DMS114 treated with DMSO at 0.1 percent for 48 hours (cell line): ENCODE measurements at regions not wholly inside any gene's neighbourhood (a gene's known extent, or its start where the extent isn't known, plus 50 kb on each side); places are given as distances from the start of the nearest gene placed in this dataset.
"Not testable (repeated sequence)": the region's sequence is repeated elsewhere in the genome, so short reads cannot be mapped to it uniquely, and the experiment has no call there.

Experiments
- DNase-seq: peaks from one replicate; lab custom pipeline; 2025; ENCODE audit not compliant: unreplicated experiment; lab: John Stamatoyannopoulos, UW

DNA sequence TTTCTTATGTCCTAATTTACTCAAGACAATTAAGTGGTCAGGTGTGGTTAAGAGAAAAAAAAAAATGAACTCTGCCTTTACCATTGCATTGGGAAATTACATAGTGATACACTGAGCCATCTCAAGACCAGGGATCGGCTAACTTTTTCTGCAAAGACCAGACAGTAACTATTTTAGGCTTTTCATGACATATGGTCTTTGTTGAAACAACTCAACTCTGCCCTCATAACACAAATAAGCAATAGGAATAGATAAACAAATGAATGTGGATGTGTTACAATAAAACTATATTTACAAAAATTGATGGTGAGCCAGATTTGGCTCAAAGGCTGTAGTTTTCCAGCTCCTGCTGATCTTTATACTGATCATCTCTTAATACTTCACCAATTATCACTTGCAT, 632.6 kb upstream of the INTU start:
- DNase-seq, result no peak

DNA sequence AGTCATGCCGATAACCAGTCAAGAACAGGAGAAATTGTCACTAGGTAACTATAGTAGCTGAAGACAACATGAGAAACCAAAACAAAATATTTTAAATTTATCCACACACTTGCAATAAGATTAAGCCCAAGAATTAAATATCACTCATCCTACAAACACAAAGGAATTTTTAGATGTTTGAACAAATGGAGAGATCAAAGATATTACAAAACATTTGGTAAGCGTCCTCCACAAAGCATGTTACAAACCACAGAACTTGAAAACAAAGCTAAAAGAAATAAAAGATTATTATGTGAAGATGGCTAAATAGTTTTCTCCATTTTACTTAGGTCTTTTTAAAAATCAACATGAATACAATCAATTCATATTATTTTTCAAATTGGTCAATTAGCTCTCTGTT, 631.9 kb upstream of the INTU start:
- DNase-seq, result no peak

DNA sequence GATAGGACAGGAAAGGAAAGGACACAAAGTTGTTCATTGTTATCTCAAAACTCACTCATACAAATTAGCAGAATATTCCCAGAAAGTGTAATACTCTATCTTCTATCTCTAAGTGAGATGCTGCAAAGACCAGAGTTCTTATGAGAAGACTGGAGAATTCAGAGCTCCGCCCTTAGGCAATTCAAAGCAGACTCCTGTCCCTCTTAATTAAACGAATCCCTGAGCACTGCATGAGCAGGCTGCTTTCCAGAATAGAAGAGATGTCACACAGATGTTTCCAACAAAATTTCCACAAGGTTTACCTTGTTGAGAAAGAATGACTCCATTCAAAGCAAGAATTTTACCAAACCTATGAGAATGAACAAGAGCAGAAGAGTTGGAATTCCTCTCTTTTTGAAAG, 630.8 kb upstream of the INTU start:
- no peak for DNase-seq

DNA sequence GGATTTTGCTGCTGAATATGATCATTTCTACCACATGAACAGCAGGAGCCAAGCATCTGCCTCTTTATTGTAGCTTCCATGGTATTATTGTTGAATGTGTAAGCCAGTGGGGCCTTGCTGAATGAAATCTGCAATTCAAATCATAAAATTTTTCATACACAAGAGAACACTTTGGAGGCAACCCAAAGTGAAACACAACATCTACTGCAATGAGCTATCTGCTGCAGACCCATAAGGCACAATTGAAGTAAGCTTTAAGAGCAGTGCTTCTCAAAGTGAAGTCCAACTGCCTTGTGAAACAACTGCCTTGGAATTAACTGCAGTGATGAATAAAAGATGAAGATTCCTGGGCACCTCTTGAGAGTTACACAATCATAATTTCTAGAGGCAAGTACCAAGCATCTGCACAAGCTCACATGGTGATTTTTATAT, 626.3 kb upstream of the INTU start:
- no peak for DNase-seq

DNA sequence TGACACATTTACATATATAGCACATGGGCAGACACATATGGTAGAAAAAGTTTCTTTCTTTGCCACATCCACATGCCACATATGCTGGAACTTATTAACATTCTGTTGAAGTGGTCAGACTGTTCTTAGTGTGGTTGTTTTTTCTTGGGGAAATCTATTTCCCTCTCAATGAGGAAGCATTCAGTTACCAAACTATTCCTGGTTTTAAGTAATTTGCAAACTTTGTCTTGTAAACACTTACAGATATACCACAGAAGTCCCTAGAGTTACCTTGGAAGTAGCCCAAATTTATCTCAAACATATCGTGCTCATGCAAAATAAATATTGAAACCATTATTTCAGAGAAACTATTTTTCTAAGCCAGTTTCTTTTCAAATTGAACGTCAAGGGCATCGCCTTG, 625.5 kb upstream of the INTU start:
- DNase-seq, result no peak

DNA sequence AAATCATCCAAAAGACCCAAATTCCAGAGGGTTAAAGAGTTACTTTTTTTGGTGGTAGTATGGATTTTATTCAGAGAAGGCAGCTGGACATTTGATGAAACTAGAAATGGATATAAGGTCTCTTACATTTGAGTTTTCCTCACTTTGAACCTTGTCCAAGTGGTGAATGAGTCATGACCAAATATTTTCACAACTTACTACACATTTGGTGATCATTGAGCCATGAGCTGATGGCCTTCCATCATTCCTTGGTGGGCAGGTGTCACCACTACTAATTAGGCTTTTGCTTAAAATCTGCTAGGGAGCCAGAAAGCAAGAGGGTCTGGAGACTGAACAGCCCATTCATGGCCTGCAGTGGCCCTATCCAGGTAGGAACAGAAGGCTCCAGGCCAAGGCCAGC, 620.2 kb upstream of the INTU start:
- no peak for DNase-seq

DNA sequence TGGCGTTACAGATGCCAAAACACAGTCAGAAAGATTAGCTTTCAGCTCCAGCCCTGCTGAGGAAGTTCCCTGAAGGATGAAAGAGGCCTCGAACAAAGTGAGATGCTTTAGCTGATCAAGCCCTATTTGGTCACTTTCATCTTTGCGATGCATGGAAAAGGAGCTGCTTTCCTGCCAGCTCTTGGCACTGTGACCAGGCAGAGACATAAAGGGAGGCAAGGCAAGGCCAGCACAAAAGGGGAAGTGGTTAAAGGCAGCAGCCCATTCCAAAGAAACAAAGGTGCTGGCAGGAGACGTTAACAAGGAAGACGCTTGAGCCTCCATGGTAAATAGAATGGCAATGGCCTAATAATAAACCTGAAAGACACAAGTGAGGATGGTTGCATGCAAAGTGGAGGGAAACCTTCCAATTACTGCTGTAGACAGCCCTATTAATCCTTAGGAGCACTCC, 617.1 kb upstream of the INTU start:
- DNase-seq, result no peak

DNA sequence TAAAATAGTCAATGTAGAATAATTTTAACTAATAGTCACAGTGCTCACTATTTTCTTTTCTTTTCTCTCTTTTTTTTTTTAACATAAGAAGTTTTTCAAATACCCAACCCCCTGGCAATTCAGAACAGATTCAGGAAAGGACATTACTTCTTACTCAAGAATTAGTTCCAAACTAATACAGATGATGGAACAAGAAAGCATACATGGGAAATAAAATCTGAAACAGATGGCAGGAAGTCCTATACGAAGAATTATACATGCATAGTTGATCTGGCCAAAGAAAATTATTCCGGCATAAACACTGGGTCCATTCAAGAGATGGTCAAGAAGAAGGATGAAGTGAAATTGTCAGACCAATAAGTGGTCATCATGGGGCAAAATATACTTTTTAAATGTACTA, 614.4 kb upstream of the INTU start:
- no peak for DNase-seq

DNA sequence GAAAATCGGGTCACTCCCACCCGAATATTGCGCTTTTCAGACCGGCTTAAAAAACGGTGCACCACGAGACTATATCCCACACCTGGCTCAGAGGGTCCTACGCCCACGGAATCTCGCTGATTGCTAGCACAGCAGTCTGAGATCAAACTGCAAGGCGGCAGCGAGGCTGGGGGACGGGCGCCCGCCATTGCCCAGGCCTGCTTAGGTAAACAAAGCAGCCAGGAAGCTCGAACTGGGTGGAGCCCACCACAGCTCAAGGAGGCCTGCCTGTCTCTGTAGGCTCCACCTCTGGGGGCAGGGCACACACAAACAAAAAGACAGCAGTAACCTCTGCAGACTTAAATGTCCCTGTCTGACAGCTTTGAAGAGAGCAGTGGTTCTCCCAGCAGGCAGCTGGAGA, 611.9 kb upstream of the INTU start:
- DNase-seq, result not testable (repeated sequence)

DNA sequence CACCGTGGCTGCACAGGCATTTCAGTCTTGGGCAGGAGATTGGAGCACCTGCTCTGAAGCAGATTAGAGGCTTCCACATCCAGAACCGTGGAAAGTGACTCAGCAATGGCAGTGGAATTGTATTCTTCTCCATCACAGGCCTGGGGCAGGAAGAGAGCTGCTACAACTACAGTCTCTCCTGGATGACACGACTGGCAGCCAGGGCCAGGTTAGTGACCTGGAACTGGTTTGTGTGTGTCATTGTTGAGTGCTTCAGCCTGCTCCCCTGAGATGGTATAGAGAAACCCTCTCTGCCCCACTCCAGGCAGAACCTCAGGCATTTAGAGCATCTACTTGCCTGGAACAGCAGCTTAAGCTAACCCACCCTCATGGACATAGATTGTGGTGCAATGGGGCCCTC, 596.5 kb upstream of the INTU start:
- DNase-seq, result no peak

DNA sequence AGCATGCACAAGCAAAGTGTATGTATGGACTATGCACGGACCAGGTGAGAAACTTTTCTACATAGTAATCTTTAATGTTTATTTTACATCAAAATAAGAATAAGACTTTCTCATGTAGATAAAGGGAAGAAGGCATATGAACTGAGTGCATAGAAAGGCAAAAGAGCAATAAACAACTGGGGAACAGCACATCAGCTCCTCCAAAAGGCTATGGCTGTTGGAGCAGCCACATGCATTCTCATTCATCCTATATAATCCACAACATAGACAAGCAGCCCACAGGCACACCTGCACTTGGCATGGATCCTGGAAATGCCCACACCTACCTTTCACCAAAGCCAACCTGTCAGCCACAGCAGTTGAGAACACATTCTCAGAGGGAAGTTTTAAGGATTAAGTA, 586.9 kb upstream of the INTU start:
- no peak for DNase-seq

DNA sequence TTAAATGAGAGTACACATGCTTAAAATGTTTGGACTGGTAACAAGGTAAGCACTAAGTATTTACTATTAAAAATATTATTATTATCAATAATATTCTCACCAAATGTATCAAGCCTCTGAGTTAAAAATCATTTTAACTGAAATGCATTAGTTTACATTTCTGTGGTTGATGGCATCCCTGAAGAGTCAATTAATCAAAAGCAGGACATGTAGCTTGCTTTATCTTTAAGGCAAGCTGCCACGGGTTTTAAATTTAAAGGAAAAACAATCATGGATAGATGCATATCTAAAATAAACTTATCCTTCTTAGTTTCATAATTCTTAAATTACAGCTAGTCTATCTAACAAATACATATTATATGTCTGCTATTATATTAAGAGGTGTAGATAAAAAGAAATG, 584.8 kb upstream of the INTU start:
- DNase-seq, result no peak

DNA sequence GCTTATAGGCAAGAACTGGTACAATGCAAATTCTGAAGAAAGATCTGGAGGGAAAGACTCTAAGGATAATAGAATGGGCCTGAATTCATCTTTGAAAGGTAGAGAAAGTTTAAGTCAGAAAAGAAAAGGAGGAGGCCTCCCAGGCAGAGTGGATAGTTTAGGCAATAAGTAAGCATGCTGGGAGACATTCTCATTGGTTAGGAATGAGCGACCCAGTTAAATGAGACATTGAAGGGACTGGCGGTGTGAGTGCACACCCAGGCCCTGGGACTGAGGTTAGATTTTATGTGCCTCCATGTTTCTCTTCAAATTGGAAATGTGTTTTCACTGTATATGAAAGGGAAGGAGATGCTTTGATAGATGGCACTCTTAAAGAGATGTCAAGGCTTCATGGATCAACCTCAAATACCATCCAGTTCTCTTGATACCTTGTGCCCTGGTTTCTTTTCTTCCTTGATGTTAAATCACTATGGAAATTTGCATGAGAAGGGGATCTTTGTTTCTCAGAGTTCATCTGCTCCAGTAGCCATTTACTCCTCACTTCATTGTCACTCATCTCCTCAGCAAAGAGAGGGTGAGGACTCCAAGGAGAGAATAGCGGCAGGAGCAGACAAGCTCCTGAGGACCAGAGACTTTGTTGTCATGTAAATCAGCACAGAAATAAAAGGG, 584.2 kb upstream of the INTU start:
- DNase-seq, result no peak

DNA sequence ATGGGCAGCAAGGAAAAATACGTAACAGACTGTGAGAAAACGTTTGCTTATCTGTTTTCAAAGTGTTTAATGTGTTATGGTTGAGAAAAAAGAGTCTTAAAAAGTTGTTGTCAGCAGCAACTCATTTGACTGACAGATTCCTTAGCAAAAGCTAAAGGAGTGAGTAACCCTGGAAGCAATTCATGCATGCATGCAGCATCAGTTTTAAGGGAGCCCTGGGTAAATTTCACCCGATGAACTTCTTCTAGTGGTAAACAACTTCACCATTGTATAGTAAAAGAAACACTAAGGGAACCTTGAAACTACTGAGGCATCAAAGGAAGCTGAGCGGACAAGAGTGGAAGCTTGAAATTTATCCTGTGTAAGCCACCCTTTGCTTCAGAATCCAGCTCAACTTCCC, 583.2 kb upstream of the INTU start:
- no peak for DNase-seq

DNA sequence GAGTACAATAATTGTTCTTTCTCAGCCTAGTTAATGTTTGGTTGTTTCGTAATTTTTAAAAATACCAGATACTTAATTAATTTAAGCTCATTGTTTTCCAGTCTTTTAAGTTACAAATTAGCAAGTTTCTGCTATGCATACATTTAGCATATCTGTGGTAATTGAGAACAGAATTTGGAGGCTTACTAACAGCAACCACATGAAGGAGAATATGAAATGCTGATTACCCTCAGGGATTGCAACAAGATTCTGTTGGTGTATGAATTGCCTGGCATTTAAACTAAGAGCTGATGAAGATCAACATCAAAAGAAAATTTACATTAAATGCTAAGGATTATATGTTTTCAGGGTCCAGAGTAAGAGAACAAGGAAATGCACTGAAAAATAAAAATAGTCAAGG, 580.0 kb upstream of the INTU start:
- no peak for DNase-seq

DNA sequence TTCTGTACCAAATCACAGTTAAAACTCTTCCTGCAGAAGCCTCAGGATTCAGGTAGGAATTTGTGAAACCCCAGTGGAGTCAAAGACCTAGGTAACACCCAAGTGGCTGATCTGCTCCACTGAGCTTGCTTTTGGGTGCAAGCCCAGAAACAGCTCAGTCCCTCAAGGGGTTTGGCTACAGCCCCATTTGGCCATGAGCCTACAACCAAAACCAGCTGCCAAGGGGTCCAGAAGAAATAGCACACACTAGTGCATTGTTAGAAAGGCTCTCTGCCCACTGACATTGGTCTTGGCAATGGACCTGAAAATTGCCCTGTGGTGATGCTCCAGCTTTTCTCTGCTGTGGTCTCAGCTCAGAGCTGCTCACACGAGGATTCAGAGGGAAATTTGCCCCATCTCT, 577.4 kb upstream of the INTU start:
- no peak for DNase-seq

DNA sequence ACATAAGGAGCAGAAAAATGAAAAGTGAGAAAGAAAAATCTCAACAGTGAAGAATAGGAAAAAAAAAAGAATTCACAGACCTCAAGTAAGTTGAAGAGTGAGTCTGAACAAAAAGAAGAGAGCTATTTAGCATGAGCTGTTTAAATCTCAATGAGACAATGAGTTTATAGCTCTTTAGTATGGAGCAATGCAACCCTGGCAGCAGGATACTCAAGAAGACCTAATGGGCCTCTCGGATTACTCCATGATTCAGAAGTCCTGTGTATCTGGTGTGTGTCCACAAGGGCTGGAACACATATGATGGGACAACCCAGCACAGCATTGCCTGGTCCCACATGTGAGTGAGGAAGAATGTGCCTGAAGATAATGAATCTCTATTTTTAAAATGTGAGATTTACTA, 563.1 kb upstream of the INTU start:
- no peak for DNase-seq

DNA sequence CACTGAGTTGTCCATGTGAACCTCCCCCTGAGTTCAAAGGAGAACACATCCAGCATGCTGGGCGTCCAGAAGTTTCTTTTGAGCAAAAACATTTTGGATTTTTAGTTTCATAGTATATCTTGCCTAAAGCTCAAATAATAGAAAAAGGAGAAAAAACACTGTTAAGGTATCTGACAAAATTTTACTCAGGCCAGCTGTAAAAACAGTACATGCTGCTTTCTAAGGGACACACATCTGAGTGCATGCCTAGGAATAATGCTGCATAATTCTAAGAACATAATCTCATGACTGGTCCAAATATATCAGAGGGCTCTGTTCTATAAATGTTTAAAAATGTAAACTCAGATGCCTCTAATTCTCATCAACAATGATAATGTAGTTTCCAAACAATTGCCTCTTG, 561.3 kb upstream of the INTU start:
- no peak for DNase-seq

DNA sequence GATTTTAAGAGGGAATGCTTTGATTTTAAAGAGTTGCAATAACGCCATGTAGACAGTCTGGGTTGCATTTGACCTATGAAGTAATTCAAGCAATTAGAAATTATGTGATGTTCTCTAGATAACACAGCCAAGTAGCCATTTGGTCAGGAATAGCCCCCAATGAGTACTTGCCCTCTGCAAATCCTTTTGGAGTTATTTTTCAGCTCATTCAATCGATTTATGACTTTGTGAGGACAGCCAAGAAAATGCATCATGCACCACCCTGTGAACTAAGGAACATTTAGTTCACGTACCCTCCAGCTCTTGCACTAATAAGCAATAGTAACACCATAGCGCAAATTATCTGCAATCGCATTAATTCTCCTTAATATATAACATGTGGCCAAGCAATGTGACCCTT, 552.6 kb upstream of the INTU start:
- no peak for DNase-seq

DNA sequence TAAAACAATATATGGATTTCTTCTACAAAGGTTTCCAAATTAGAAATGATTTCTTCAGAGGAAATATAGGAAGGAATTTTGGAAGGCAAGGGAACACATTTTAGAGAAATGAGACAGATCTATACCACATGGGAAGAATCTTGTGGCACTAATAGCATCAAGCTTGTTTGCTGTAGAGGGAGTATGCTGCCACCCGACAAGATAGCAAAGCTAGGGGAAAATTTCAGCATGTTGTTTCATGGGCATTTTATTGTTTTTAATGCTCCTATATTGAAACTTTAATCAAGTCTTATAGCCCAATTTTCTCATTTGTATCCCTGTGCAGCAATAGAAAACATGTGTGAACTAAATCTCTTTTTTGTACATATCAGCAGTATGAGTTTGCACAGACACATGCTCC, 551.7 kb upstream of the INTU start:
- no peak for DNase-seq

DNA sequence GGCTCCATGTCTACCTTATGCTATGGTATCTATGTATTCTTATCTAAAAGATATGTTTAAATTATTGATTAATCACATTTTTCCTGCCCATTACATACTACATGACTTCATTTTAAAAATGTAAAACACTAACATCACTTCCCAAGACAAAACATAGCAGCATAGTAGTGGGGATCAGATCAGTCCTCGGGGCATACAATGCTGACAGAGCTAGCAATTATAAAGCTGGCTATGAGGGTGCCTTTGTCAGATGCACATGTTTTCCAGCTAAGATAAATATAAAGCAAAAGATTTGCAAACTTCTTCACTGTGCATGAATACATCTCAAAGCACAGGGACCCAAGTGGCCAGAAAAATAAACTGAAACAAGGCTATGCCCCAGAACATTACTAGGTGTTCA, 549.8 kb upstream of the INTU start:
- no peak for DNase-seq

DNA sequence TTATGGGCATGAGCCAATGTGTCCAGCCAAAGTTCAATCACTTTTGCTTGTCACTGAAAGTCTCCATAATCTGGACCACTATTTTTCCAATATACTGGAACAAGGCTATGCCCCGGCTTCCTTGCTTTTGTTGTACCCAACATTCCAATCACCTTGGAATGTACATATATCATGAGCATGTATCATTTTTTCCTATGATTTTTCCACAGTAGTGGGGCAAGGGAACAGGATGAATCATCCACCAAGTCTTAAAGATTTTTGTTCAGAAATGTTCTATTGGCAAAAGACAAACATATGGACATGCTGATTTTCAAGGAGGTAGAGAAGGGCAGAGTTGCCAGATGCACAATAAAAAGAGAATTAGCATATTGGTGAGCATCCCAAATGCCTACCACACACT, 548.1 kb upstream of the INTU start:
- no peak for DNase-seq

DNA sequence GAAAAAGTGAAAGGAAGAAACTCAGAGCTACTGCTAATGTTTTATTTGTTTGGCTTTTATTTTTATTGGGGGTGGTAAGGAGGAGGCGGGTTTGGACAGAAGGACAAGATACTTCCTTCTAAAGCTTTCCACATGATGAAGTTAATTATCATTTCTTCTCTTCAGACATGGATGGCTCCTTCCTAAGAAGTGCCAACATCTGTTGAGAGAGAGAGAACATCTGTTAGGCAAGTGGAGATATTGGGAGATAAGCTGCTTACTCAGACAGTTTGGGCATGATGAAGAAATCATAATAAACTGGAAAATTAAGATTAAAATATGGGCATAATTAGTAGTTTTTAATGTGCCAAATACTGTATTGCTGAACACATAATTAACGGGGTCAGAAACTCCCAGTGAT, 535.7 kb upstream of the INTU start:
- DNase-seq, result no peak

DNA sequence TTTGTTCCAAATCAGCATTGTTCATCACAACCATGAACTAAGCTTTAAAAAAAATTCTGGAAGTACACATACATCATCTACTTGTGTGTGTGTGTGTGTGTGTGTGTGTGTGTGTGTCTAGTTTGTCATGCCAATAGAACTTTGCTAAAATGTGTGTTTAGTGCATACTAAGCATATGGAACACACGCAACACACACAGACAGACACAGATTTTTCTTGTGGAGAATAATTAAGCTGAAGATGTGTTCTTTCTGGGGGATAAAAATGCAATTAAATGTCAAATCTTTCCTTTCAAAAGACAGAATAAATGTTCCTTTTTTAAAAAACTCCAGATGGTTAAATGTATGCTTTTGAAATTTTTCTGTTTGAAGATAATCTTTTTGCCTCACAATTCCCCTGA, 530.4 kb upstream of the INTU start:
- DNase-seq, result no peak
